ENCODE measurements at regions not wholly inside any gene's neighbourhood (a gene's known extent, or its start where the extent isn't known, plus 50 kb on each side); places are given as distances from the start of the nearest gene placed in this dataset.

GRCh38 chr12:45532113-45532512 is 197.4 kb upstream of the ARID2 start:
- H3K9ac ChIP-seq (ENCODE audit: insufficient read depth in 1 of 2, low read depth in 2 of 2, low read length in 2 of 2) = no peak overlapping the region
- H3K27ac ChIP-seq (ENCODE audit: extremely low read depth, low read depth, low read length) = no peak overlapping the region
- H3K4me3 ChIP-seq = no peak overlapping the region
- no peaks in the 10 kb centered on the region for H3K79me2 ChIP-seq (ENCODE audit: control insufficient read depth, insufficient read depth, low read length)
- peak overlapping the region; percentile 33; the same call in 1 of the 2 replicates for H3K4me2 ChIP-seq (ENCODE audit: insufficient read depth, low read length)
- intact Hi-C loops (cut with micrococcal nuclease) = loop anchor here (10.0 kb wide), 1 partner anchor 357 kb away; no protein-coding TSS in a partner anchor
- ChIA-PET POLR2A (interaction anchor here (0.6 kb wide), 1 partner anchor 140 kb away, joined by 4 read pairs; no protein-coding TSS in a partner anchor), CTCF (ENCODE audit: low intra/inter-chr PET ratio) (interaction anchor here (0.5 kb wide), 1 partner anchor 426 kb away, joined by 3 read pairs; no protein-coding TSS in a partner anchor)
- H3K9me3 ChIP-seq (replicated peaks; ENCODE audit: control insufficient read depth, insufficient read depth, low read depth, low read length) = no peaks in the 10 kb centered on the region
- H4K20me1 ChIP-seq (replicated peaks; ENCODE audit: control insufficient read depth, insufficient read depth, low read length) = no peaks in the 10 kb centered on the region
- no peaks in the 10 kb centered on the region for H3K9me1 ChIP-seq (ENCODE audit: control insufficient read depth, insufficient read depth, low read length)
- H2AFZ ChIP-seq (ENCODE audit: low read depth, low read length) = peak overlapping the region; percentile 81
- no peaks in the 10 kb centered on the region for H3K36me3 ChIP-seq (ENCODE audit: control insufficient read depth, insufficient read depth, low read length)
- no TSS peak for BruUV-seq (replicated peaks)
- DNase-seq (ENCODE audit: extremely low read depth in 1 of 4, low spot score in 3 of 4) = no peak
- H3K4me1 ChIP-seq (replicated peaks in 1 of 2; ENCODE audit: control insufficient read depth in 2 of 2, insufficient read depth in 2 of 2, low read length in 2 of 2) = no peaks in the 10 kb centered on the region
- no peaks in the 10 kb centered on the region for H3K27me3 ChIP-seq (ENCODE audit: control insufficient read depth in 2 of 2, insufficient read depth in 2 of 2, low read length in 2 of 2)
- ATAC-seq = peak; percentile 59
- peak; percentile 26 for FAIRE-seq
- in situ Hi-C loops (cut with MboI) = no loop called here
- 34% methylated on average over 2 of the region's 4 CpGs for WGBS (ENCODE audit: insufficient coverage, low coverage, missing lambda C conversion rate)
- no peak for TF ChIP-seq AFF4 (CRISPR knock-in tag; IDR thresholded peaks at IDR 0.05)
- no peak for TF ChIP-seq KLF6 (CRISPR knock-in tag; IDR thresholded peaks at IDR 0.05; ENCODE audit: borderline replicate concordance)
- no peak for TF ChIP-seq HNRNPH1 (optimal IDR thresholded peaks at IDR 0.05; ENCODE audit: low read depth, low read length)
- no peak for TF ChIP-seq RFX1 (IDR thresholded peaks at IDR 0.05)
- TF ChIP-seq RBM39 (optimal IDR thresholded peaks at IDR 0.05; ENCODE audit: low read depth, low read length) = no peak
- TF ChIP-seq GABPB2 (CRISPR knock-in tag; conservative IDR thresholded peaks at IDR 0.05) = no peak
- no peak for TF ChIP-seq XRCC5 (IDR thresholded peaks at IDR 0.05; ENCODE audit: low read depth, low read length)
- no peak for TF ChIP-seq TCF7L2 (IDR thresholded peaks at IDR 0.05; ENCODE audit: low read depth, low read length)
- TF ChIP-seq ZBTB11 (CRISPR knock-in tag; IDR thresholded peaks at IDR 0.05) = no peak
- no peak for TF ChIP-seq E2F4 (CRISPR knock-in tag; IDR thresholded peaks at IDR 0.05; ENCODE audit: low read depth)
- no peak for TF ChIP-seq SIRT6 (IDR thresholded peaks at IDR 0.05; ENCODE audit: low read depth, low read length)
- TF ChIP-seq TAF1 (IDR thresholded peaks at IDR 0.05; ENCODE audit: control insufficient read depth, extremely low read depth, insufficient read depth, low read length, severe bottlenecking) = no peak

Data from K562 (cell line).